ENCODE measurements at regions not wholly inside any gene's neighbourhood (a gene's known extent, or its start where the extent isn't known, plus 50 kb on each side); places are given as distances from the start of the nearest gene placed in this dataset.

DNA sequence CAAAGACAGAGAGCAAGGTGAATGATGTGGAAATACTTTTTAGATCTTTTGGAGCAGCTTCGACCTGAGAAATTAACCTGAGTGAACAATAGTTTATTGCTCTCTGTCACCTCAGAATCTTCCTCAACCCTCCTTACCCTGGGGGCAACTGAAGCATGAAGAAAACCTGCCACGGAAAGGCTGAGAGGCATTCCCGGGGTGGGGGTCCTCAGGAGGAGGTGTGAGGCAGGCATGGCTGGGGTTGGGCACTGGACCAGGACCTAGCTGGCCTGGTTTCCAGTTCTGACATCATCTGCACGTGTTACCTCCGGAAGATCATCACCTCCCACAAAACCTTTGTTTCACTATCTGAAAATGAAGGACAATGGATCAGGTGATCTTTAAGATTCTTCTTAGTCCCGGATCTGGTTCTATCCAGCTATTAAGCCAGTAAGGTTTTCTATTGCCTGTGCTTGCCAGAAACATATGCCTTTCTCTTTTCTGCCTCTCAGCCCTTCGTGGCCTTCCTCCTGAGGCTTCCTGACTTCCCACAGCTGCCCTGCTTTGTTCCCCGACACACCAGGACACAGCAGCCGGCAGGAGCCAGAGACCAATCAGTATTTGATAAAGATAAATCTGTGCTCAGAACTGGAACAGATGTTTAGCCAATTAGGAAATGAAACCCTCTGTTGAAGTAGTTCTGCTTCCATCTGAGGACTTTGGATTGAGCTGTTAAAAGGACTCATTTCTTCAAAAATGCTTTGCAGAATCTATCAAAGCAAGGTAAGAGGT lies 232.5 kb downstream of the TDRD15 start:
- ChIA-PET CTCF (no interaction called here), POLR2A (no interaction called here)
- TF ChIP-seq TARDBP (IDR thresholded peaks at IDR 0.05) (no peak), BHLHE40 (IDR thresholded peaks at IDR 0.05; ENCODE audit: borderline replicate concordance) (no peak), NFRKB (IDR thresholded peaks at IDR 0.05) (no peak)
- no peak for DNase-seq (ENCODE audit: extremely low spot score)

DNA sequence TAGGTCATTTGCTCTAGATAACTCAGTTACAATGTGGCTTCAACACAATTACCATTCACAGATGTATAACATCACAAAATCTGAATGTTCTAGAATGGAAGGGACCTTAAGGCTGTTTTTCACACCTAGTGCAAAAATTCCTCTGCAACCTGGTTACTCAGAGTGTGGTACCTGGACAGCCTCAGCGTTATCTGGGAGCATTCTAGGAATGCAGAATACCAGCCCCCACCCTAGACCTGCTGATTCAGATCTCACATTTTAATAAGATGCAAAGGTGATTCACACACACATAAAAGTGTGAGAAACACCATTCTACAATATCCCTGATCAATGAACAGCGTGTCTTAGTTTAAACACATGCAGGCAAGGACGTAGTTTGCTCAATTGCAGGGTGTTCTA lies 233.1 kb downstream of the TDRD15 start:
- DNase-seq (ENCODE audit: extremely low spot score), result no peak
- TF ChIP-seq L3MBTL2 (conservative IDR thresholded peaks at IDR 0.05) (no peak), FOXA1 (IDR thresholded peaks at IDR 0.05) (no peak), ELF4 (IDR thresholded peaks at IDR 0.05) (no peak), LEF1 (IDR thresholded peaks at IDR 0.05; ENCODE audit: borderline replicate concordance) (no peak), NFRKB (IDR thresholded peaks at IDR 0.05) (no peak), SP1 (IDR thresholded peaks at IDR 0.05) (no peak)
- CTCF ChIA-PET, result no interaction called here
- POLR2A ChIA-PET, result no interaction called here

DNA sequence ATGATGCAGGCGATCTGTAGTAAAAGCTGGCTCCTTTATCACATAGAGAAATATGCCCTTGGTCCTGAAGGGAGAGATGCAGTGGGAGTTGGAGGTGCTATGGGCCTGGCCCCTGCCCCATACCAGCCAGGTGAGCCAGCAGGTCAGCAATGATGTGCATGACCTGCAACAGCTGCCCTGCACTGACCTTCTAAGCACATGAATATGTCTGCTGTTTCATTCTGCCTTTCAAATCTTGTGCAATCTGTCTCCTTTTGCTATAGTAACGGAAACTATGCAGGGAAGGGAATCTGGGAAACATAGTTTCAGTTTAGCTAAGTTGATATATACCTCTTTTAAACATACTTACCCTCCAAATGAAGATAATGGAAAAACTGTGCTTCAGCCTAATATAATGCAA lies 235.2 kb downstream of the TDRD15 start:
- POLR2A ChIA-PET, result no interaction called here
- no peak for TF ChIP-seq SUZ12 (IDR thresholded peaks at IDR 0.05)
- no peak for TF ChIP-seq ARNT (IDR thresholded peaks at IDR 0.05)
- no peak for TF ChIP-seq FOXK2 (IDR thresholded peaks at IDR 0.05)
- no peak for TF ChIP-seq FOXM1 (IDR thresholded peaks at IDR 0.05; ENCODE audit: borderline replicate concordance)
- CTCF ChIA-PET, result no interaction called here
- no peak for DNase-seq (ENCODE audit: extremely low spot score)

DNA sequence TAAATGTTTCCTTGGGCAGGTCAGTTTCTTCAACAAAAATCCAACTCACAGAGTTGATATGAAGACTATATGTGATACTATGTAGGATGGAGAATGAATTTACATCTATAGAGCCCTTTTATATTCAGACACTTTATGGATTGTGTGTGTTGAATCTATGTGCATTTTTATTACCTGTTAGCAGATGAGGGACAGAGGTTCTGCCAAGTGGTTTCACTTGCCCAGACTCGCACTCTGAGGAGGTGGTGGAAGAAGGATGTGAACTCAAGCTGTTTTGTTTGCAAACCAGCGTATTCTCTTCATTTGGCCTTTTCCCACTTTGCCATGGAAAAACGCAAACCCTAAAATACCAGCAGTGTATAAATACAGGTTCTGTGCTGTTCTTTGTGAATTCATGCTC lies 237.6 kb downstream of the TDRD15 start:
- POLR2A ChIA-PET, result no interaction called here
- CTCF ChIA-PET, result no interaction called here
- DNase-seq (ENCODE audit: extremely low spot score), result no peak
- TF ChIP-seq FOXM1 (IDR thresholded peaks at IDR 0.05; ENCODE audit: borderline replicate concordance) (no peak), ZNF384 (IDR thresholded peaks at IDR 0.05) (no peak)

DNA sequence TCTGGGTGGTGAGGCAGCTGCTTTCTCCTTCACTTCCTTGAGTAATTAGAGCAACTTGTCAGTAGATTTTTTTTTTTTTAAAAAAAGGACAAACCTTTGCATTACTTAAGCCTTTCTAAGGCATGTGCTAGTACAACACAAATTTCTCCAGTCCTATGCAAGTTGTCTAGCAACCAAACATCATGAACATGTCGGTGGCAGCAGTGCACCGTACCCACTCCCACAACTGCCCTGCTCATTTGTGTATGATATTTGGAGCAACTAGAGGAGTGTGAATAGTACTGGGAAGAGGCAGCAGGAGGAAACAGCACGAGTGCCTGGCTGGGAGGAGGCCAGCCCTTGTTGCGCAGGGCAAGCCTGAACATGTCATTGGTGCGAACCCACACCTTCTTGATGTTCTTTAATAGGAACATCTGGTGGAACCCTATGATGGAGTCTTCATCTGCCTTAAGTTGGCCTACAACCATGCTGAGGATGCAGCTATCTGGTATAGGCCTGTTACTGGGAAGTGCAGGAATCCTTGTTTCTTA lies 238.3 kb downstream of the TDRD15 start:
- TF ChIP-seq, protein P1, sequence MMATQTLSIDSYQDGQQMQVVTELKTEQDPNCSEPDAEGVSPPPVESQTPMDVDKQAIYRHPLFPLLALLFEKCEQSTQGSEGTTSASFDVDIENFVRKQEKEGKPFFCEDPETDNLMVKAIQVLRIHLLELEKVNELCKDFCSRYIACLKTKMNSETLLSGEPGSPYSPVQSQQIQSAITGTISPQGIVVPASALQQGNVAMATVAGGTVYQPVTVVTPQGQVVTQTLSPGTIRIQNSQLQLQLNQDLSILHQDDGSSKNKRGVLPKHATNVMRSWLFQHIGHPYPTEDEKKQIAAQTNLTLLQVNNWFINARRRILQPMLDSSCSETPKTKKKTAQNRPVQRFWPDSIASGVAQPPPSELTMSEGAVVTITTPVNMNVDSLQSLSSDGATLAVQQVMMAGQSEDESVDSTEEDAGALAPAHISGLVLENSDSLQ (IDR thresholded peaks at IDR 0.05), result no peak
- no peak for TF ChIP-seq BHLHE40 (IDR thresholded peaks at IDR 0.05; ENCODE audit: borderline replicate concordance)
- no peak for TF ChIP-seq HDGF (IDR thresholded peaks at IDR 0.05; ENCODE audit: borderline replicate concordance)
- TF ChIP-seq ELF4 (IDR thresholded peaks at IDR 0.05), result no peak
- no peak for TF ChIP-seq TARDBP (IDR thresholded peaks at IDR 0.05)
- POLR2A ChIA-PET, result no interaction called here
- no peak for DNase-seq (ENCODE audit: extremely low spot score)
- CTCF ChIA-PET, result no interaction called here

DNA sequence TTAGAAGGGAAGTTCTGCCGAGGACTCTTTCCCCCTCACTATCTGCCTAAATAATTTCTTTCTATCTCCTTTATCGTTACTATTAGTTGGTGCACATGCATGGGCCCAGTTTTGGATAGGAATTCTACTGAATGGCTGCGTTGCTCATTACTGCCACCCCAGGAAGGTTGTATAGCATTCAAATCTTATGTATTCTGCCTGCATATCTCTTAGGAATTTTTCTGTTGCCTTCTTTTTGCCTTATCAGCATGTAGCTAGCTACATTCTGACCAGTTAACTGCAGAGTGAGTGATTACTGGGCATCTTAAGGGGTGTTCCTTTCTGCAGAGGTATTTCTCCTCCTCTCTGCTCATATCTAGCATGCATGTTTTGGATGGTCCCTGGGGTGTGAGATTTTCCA lies 239.6 kb downstream of the TDRD15 start:
- TF ChIP-seq, protein P1 (IDR thresholded peaks at IDR 0.05), result no peak
- TF ChIP-seq ELF4 (IDR thresholded peaks at IDR 0.05), result no peak
- TF ChIP-seq LEF1 (IDR thresholded peaks at IDR 0.05; ENCODE audit: borderline replicate concordance), result no peak
- no peak for TF ChIP-seq ARNT (IDR thresholded peaks at IDR 0.05)
- TF ChIP-seq HDGF (IDR thresholded peaks at IDR 0.05; ENCODE audit: borderline replicate concordance), result no peak
- no peak for TF ChIP-seq FOXK2 (IDR thresholded peaks at IDR 0.05)
- no peak for TF ChIP-seq SUZ12 (IDR thresholded peaks at IDR 0.05)
- no peak for TF ChIP-seq FOXM1 (IDR thresholded peaks at IDR 0.05; ENCODE audit: borderline replicate concordance)
- no peak for TF ChIP-seq SP1 (IDR thresholded peaks at IDR 0.05)
- no peak for TF ChIP-seq ZNF384 (IDR thresholded peaks at IDR 0.05)
- CTCF ChIA-PET, result no interaction called here
- POLR2A ChIA-PET, result no interaction called here
- no peak for DNase-seq (ENCODE audit: extremely low spot score)

DNA sequence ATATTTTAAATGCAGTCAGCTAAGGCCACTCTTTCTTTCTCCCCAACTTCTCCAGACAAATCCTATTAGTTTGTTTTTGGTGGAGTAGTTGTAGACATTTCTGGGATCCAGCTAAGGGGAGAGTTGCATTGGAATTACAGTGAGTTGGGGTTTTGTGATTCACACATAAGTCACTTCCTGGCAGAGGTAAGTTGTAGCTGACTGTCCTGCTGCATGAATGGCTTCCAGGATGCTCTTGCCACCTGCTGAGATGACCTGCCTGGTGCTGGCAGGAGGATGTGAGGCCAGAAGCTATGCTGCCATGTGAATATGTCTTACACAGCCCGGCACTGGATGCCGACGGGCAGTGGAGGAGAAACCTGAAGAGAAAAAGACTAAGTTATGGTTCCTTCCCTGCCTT lies 243.7 kb downstream of the TDRD15 start:
- DNase-seq (ENCODE audit: extremely low spot score), result no peak
- TF ChIP-seq, protein P1 (IDR thresholded peaks at IDR 0.05), result no peak
- TF ChIP-seq FOXK2 (IDR thresholded peaks at IDR 0.05) (no peak), ARNT (IDR thresholded peaks at IDR 0.05) (no peak), SUZ12 (IDR thresholded peaks at IDR 0.05) (no peak), FOXM1 (IDR thresholded peaks at IDR 0.05; ENCODE audit: borderline replicate concordance) (no peak), L3MBTL2 (conservative IDR thresholded peaks at IDR 0.05) (no peak), FOXA1 (IDR thresholded peaks at IDR 0.05) (no peak), ELF4 (IDR thresholded peaks at IDR 0.05) (no peak), NFRKB (IDR thresholded peaks at IDR 0.05) (no peak), ZNF384 (IDR thresholded peaks at IDR 0.05) (no peak), LEF1 (IDR thresholded peaks at IDR 0.05; ENCODE audit: borderline replicate concordance) (no peak), SP1 (IDR thresholded peaks at IDR 0.05) (no peak), CTBP1 (IDR thresholded peaks at IDR 0.05; ENCODE audit: borderline replicate concordance) (no peak), HDGF (IDR thresholded peaks at IDR 0.05; ENCODE audit: borderline replicate concordance) (no peak)
- ChIA-PET CTCF (interaction anchor here (0.5 kb wide), 1 partner anchor 934 kb away, joined by 5 read pairs; no protein-coding TSS in a partner anchor), POLR2A (no interaction called here)
